ENCODE measurements at regions not wholly inside any gene's neighbourhood (a gene's known extent, or its start where the extent isn't known, plus 50 kb on each side); places are given as distances from the start of the nearest gene placed in this dataset.

- Histone ChIP-seq H3K56ac (ENCODE audit: extremely low read depth, insufficient read depth, low read length) (no peak overlapping the region), H2BK15ac (ENCODE audit: low read depth, low read length) (no peak overlapping the region), H3K4me3 (ENCODE audit: insufficient read depth, low read depth, low read length) (no peak overlapping the region), H3K4ac (ENCODE audit: low read depth, low read length) (no peak overlapping the region), H3K9me3 (ENCODE audit: control insufficient read depth, insufficient read depth, low read length) (no peaks in the 10 kb centered on the region), H4K5ac (ENCODE audit: low read depth, low read length) (no peak overlapping the region), H2BK5ac (ENCODE audit: low read depth, low read length, poor library complexity, severe bottlenecking) (peak overlapping the region; percentile 2), H3K14ac (replicated peaks; ENCODE audit: low read depth, low read length) (no peak overlapping the region), H3K27me3 (ENCODE audit: control insufficient read depth, insufficient read depth, low read length) (no peaks in the 10 kb centered on the region), H4K91ac (ENCODE audit: insufficient read depth, low read depth, low read length) (no peak overlapping the region), H3K18ac (ENCODE audit: low read depth, low read length) (peak overlapping the region; percentile 49; the same call in 1 of the 2 replicates), H3K4me2 (ENCODE audit: low read depth, low read length) (peak overlapping the region; percentile 25; the same call in 1 of the 2 replicates), H2BK20ac (ENCODE audit: low read depth, low read length) (no peak overlapping the region), H3K4me1 (ENCODE audit: control insufficient read depth, insufficient read depth, low read length) (no peaks in the 10 kb centered on the region), H2BK120ac (ENCODE audit: low read depth, low read length) (no peak overlapping the region), H3K27ac (ENCODE audit: insufficient read depth, low read length) (no peak overlapping the region), H2AFZ (replicated peaks; ENCODE audit: low read length, poor library complexity) (no peak overlapping the region), H4K20me1 (ENCODE audit: insufficient read depth, low read length) (no peaks in the 10 kb centered on the region), H2AK9ac (replicated peaks; ENCODE audit: low read depth, low read length, poor library complexity) (no peak overlapping the region), H3K9ac (ENCODE audit: low read depth, low read length) (no peak overlapping the region), H2AK5ac (ENCODE audit: low read depth, low read length) (no peak overlapping the region), H3K23ac (ENCODE audit: low read depth, low read length) (no peak overlapping the region), H3K9me1 (ENCODE audit: insufficient read depth, low read length) (no peaks in the 10 kb centered on the region), H3K79me1 (ENCODE audit: low read depth in 1 of 2, low read length in 2 of 2) (no peaks in the 10 kb centered on the region), H4K8ac (ENCODE audit: low read depth in 2 of 2, low read length in 2 of 2) (no peak overlapping the region), H3K36me3 (ENCODE audit: control insufficient read depth, insufficient read depth, low read length) (no peaks in the 10 kb centered on the region)
- dilution Hi-C loops (cut with HindIII; ENCODE audit: low sequenced_read_pairs, unreplicated experiment) (loop anchor here (25.0 kb wide), 1 partner anchor 320 kb away; no protein-coding TSS in a partner anchor), in situ Hi-C loops (cut with MboI; ENCODE audit: low sequenced_read_pairs) (no loop called here), intact Hi-C loops (cut with micrococcal nuclease) (no loop called here)
- BruUV-seq (replicated peaks): no TSS peak
- TF ChIP-seq MAFK (IDR thresholded peaks at IDR 0.05; ENCODE audit: low read depth, low read length): no peak
- TF ChIP-seq CHD1 (IDR thresholded peaks at IDR 0.05; ENCODE audit: low read depth, low read length): no peak
- TF ChIP-seq MXI1 (IDR thresholded peaks at IDR 0.05; ENCODE audit: borderline replicate concordance, low read depth, low read length): no peak
- TF ChIP-seq MAZ (IDR thresholded peaks at IDR 0.05; ENCODE audit: borderline replicate concordance, low read depth, low read length): no peak
- TF ChIP-seq NFE2L2 (IDR thresholded peaks at IDR 0.05; ENCODE audit: low read depth, low read length): no peak
- no peak for TF ChIP-seq RAD21 (IDR thresholded peaks at IDR 0.05; ENCODE audit: low read length)
- ChIA-PET POLR2A (ENCODE audit: unreplicated experiment) (no interaction called here), CTCF (interaction anchor here (0.7 kb wide), 1 partner anchor 29 kb away, joined by 3 read pairs; no protein-coding TSS in a partner anchor)
- ATAC-seq (ENCODE audit: low read depth) (no peak), DNase-seq (no peak)
- WGBS, 2 experiments (ENCODE audit: extremely low coverage in 2 of 2, insufficient read length in 1 of 2): no CpG with 5 or more reads among the region's 1 CpG
Observed at GRCh38 chr7:35992436-35992835, 160.6 kb upstream of the EEPD1 start.
